ENCODE measurements at regions not wholly inside any gene's neighbourhood (a gene's known extent, or its start where the extent isn't known, plus 50 kb on each side); places are given as distances from the start of the nearest gene placed in this dataset.

GRCh38 chr4:80142394-80143306 is 54.7 kb upstream of the PRDM8 start (continued):
- TF ChIP-seq CBX8 (IDR thresholded peaks at IDR 0.05; ENCODE audit: borderline replicate concordance, low read depth, low read length), result no peak
- TF ChIP-seq BCL11A (IDR thresholded peaks at IDR 0.05; ENCODE audit: low read depth in 2 of 2, low read length in 2 of 2), result no peak
- no peak for TF ChIP-seq GTF2F1 (IDR thresholded peaks at IDR 0.05; ENCODE audit: borderline replicate concordance, low read depth, low read length)
- no peak for TF ChIP-seq E2F6 (IDR thresholded peaks at IDR 0.05)
- TF ChIP-seq POLR2A (IDR thresholded peaks at IDR 0.05; ENCODE audit: control extremely low read depth in 1 of 2, low read depth in 2 of 2, low read length in 2 of 2), result no peak
- TF ChIP-seq HDAC6 (IDR thresholded peaks at IDR 0.05; ENCODE audit: low read depth, low read length), result no peak
- TF ChIP-seq ATF3 (IDR thresholded peaks at IDR 0.05; ENCODE audit: insufficient read depth, low read depth, low read length), result no peak
- TF ChIP-seq SUZ12 (IDR thresholded peaks at IDR 0.05; ENCODE audit: low read length), result no peak
